Liver (tissue), 3 donors: ENCODE measurements at regions not wholly inside any gene's neighbourhood (a gene's known extent, or its start where the extent isn't known, plus 50 kb on each side); places are given as distances from the start of the nearest gene placed in this dataset.

Source experiments
- ATF3 ChIP-seq: IDR thresholded peaks from 2 replicates; pipeline ENCODE4 v1.6.1; 2016; ENCODE audit warnings: antibody characterized with exemption
- CTCF ChIP-seq: fragments of 150-350 bp; IDR thresholded peaks from 2 replicates; pipeline ENCODE4 v1.5.1; 2017; ENCODE audit warnings: improper control_type of control experiment, low read depth, low read length; ENCODE audit not compliant: missing input control
- FOXA1 ChIP-seq: IDR thresholded peaks from 2 replicates; pipeline ENCODE4 v1.6.1; 2016; ENCODE audit warnings: antibody characterized with exemption
- GABPA ChIP-seq, 2 donors: IDR thresholded peaks in 1 of 2; conservative IDR thresholded peaks in 1 of 2; 2 replicates each; pipeline ENCODE4 v1.6.1; 2016; ENCODE audit warnings: antibody characterized with exemption in 2 of 2, mild to moderate bottlenecking in 1 of 2, moderate library complexity in 1 of 2
- JUND ChIP-seq, 2 donors: IDR thresholded peaks; 2 replicates each; pipeline ENCODE4 v1.6.1; 2016; ENCODE audit warnings: antibody characterized with exemption in 2 of 2
- MAX ChIP-seq: IDR thresholded peaks from 2 replicates; pipeline ENCODE4 v1.6.1; 2016; ENCODE audit warnings: antibody characterized with exemption
- RAD21 ChIP-seq, 2 donors: IDR thresholded peaks; 2 replicates each; pipeline ENCODE4 v1.6.1; 2016; ENCODE audit warnings: antibody characterized with exemption in 2 of 2, mild to moderate bottlenecking in 2 of 2
- REST ChIP-seq: IDR thresholded peaks from 2 replicates; pipeline ENCODE4 v1.6.1; 2016; ENCODE audit warnings: antibody characterized with exemption, mild to moderate bottlenecking
- RXRA ChIP-seq, 2 donors: IDR thresholded peaks; 2 replicates each; pipeline ENCODE4 v1.6.1; 2017 to 2018; ENCODE audit warnings: antibody characterized with exemption in 2 of 2, mild to moderate bottlenecking in 1 of 2
- SP1 ChIP-seq: IDR thresholded peaks from 2 replicates; pipeline ENCODE4 v1.6.1; 2018; ENCODE audit warnings: antibody characterized with exemption, mild to moderate bottlenecking
- TAF1 ChIP-seq: conservative IDR thresholded peaks from 2 replicates; pipeline ENCODE4 v1.6.1; 2016; ENCODE audit warnings: antibody characterized with exemption, mild to moderate bottlenecking
- YY1 ChIP-seq: IDR thresholded peaks from 2 replicates; pipeline ENCODE4 v1.6.1; 2016; ENCODE audit warnings: antibody characterized with exemption, mild to moderate bottlenecking
- ZBTB33 ChIP-seq: IDR thresholded peaks from 2 replicates; pipeline ENCODE4 v1.6.1; 2016; ENCODE audit warnings: antibody characterized with exemption
- donor health status: healthy.
- donor health status: healthy.

- TF ChIP-seq CTCF (no peak), MAX (no peak), TAF1 (no peak), RAD21 (IDR thresholded peaks at IDR 0.05) (no peak), YY1 (no peak), ZBTB33 (no peak), REST (no peak), GABPA (IDR thresholded peaks at IDR 0.05 in 1 of 2, conservative IDR thresholded peaks at IDR 0.05 in 1 of 2) (no peak), FOXA1 (no peak), SP1 (no peak), ATF3 (no peak), JUND (IDR thresholded peaks at IDR 0.05) (no peak), RXRA (IDR thresholded peaks at IDR 0.05) (no peak)
These were observed 163.2 kb upstream of the FOXF1 start for GRCh38 chr16:86347090-86347489.
